ENCODE measurements at regions not wholly inside any gene's neighbourhood (a gene's known extent, or its start where the extent isn't known, plus 50 kb on each side); places are given as distances from the start of the nearest gene placed in this dataset.
A peak's percentile ranks its signal among the peaks of the same experiment; 100 is the strongest.
"Not testable (repeated sequence)": the region's sequence is repeated elsewhere in the genome, so short reads cannot be mapped to it uniquely, and the experiment has no call there.

- Histone ChIP-seq H3K4me1 (ENCODE audit: control insufficient read depth in 2 of 2, insufficient read depth in 2 of 2, low read length in 2 of 2) (no peaks in the 10 kb centered on the region), H3K27me3 (ENCODE audit: control insufficient read depth in 2 of 2, insufficient read depth in 2 of 2, low read length in 2 of 2) (no peaks in the 10 kb centered on the region), H3K36me3 (ENCODE audit: control insufficient read depth in 2 of 2, insufficient read depth in 2 of 2, low read length in 2 of 2) (no peaks in the 10 kb centered on the region), H3K27ac (ENCODE audit: low read depth in 2 of 2, low read length in 2 of 2) (no peak overlapping the region), H3K9me3 (ENCODE audit: control insufficient read depth in 2 of 2, low read length in 2 of 2) (no peaks in the 10 kb centered on the region), H3K9ac (ENCODE audit: low read depth in 1 of 2, low read length in 2 of 2) (no peak overlapping the region), H3K4me3 (ENCODE audit: low read length in 2 of 2) (peak overlapping the region in 1 of 2 donors; percentile 31)
Observed at GRCh38 chr1:199931666-199932377, 95.7 kb upstream of the NR5A2 start.

- H3K27ac ChIP-seq (ENCODE audit: low read depth in 2 of 2, low read length in 2 of 2): no peak overlapping the region
- H3K9ac ChIP-seq (ENCODE audit: low read depth in 1 of 2, low read length in 2 of 2): no peak overlapping the region
- H3K27me3 ChIP-seq (ENCODE audit: control insufficient read depth in 2 of 2, insufficient read depth in 2 of 2, low read length in 2 of 2): no peaks in the 10 kb centered on the region
- H3K36me3 ChIP-seq (ENCODE audit: control insufficient read depth in 2 of 2, insufficient read depth in 2 of 2, low read length in 2 of 2): no peaks in the 10 kb centered on the region
- no peaks in the 10 kb centered on the region for H3K9me3 ChIP-seq (ENCODE audit: control insufficient read depth in 2 of 2, low read length in 2 of 2)
- peak overlapping the region in 1 of 2 donors; percentile 31 for H3K4me3 ChIP-seq (ENCODE audit: low read length in 2 of 2)
- no peaks in the 10 kb centered on the region for H3K4me1 ChIP-seq (ENCODE audit: control insufficient read depth in 2 of 2, insufficient read depth in 2 of 2, low read length in 2 of 2)
Observed at GRCh38 chr1:199932462-199932861, 95.0 kb upstream of the NR5A2 start.

GRCh38 chr1:199936441-199936840 lies 91.1 kb upstream of the NR5A2 start:
- H3K4me3 ChIP-seq (ENCODE audit: low read length in 2 of 2): no peak overlapping the region
- H3K9me3 ChIP-seq (ENCODE audit: control insufficient read depth in 2 of 2, low read length in 2 of 2): no peaks in the 10 kb centered on the region
- no peaks in the 10 kb centered on the region for H3K27me3 ChIP-seq (ENCODE audit: control insufficient read depth in 2 of 2, insufficient read depth in 2 of 2, low read length in 2 of 2)
- H3K36me3 ChIP-seq (ENCODE audit: control insufficient read depth in 2 of 2, insufficient read depth in 2 of 2, low read length in 2 of 2): no peaks in the 10 kb centered on the region
- no peak overlapping the region for H3K9ac ChIP-seq (ENCODE audit: low read depth in 1 of 2, low read length in 2 of 2)
- no peaks in the 10 kb centered on the region for H3K4me1 ChIP-seq (ENCODE audit: control insufficient read depth in 2 of 2, insufficient read depth in 2 of 2, low read length in 2 of 2)
- H3K27ac ChIP-seq (ENCODE audit: low read depth in 2 of 2, low read length in 2 of 2): no peak overlapping the region

GRCh38 chr1:199937161-199937560 lies 90.3 kb upstream of the NR5A2 start:
- H3K36me3 ChIP-seq (ENCODE audit: control insufficient read depth in 2 of 2, insufficient read depth in 2 of 2, low read length in 2 of 2): no peaks in the 10 kb centered on the region
- peaks cover 0 to 3% of the 10 kb centered on the region in 2 donors for H3K4me1 ChIP-seq (ENCODE audit: control insufficient read depth in 2 of 2, insufficient read depth in 2 of 2, low read length in 2 of 2)
- no peak overlapping the region for H3K27ac ChIP-seq (ENCODE audit: low read depth in 2 of 2, low read length in 2 of 2)
- H3K9ac ChIP-seq (ENCODE audit: low read depth in 1 of 2, low read length in 2 of 2): no peak overlapping the region
- H3K27me3 ChIP-seq (ENCODE audit: control insufficient read depth in 2 of 2, insufficient read depth in 2 of 2, low read length in 2 of 2): no peaks in the 10 kb centered on the region
- no peaks in the 10 kb centered on the region for H3K9me3 ChIP-seq (ENCODE audit: control insufficient read depth in 2 of 2, low read length in 2 of 2)
- no peak overlapping the region for H3K4me3 ChIP-seq (ENCODE audit: low read length in 2 of 2)

GRCh38 chr1:199937661-199938060 lies 89.8 kb upstream of the NR5A2 start:
- Histone ChIP-seq H3K36me3 (ENCODE audit: control insufficient read depth in 2 of 2, insufficient read depth in 2 of 2, low read length in 2 of 2) (no peaks in the 10 kb centered on the region), H3K27me3 (ENCODE audit: control insufficient read depth in 2 of 2, insufficient read depth in 2 of 2, low read length in 2 of 2) (no peaks in the 10 kb centered on the region), H3K27ac (ENCODE audit: low read depth in 2 of 2, low read length in 2 of 2) (no peak overlapping the region), H3K4me1 (ENCODE audit: control insufficient read depth in 2 of 2, insufficient read depth in 2 of 2, low read length in 2 of 2) (peaks cover 0 to 3% of the 10 kb centered on the region in 2 donors), H3K9ac (ENCODE audit: low read depth in 1 of 2, low read length in 2 of 2) (no peak overlapping the region), H3K9me3 (ENCODE audit: control insufficient read depth in 2 of 2, low read length in 2 of 2) (no peaks in the 10 kb centered on the region), H3K4me3 (ENCODE audit: low read length in 2 of 2) (no peak overlapping the region)

GRCh38 chr1:199944986-199945385 lies 82.5 kb upstream of the NR5A2 start:
- H3K27ac ChIP-seq (ENCODE audit: low read depth in 2 of 2, low read length in 2 of 2): no peak overlapping the region
- no peaks in the 10 kb centered on the region for H3K27me3 ChIP-seq (ENCODE audit: control insufficient read depth in 2 of 2, insufficient read depth in 2 of 2, low read length in 2 of 2)
- H3K9me3 ChIP-seq (ENCODE audit: control insufficient read depth in 2 of 2, low read length in 2 of 2): no peaks in the 10 kb centered on the region
- peaks cover 0 to 3% of the 10 kb centered on the region in 2 donors for H3K4me1 ChIP-seq (ENCODE audit: control insufficient read depth in 2 of 2, insufficient read depth in 2 of 2, low read length in 2 of 2)
- no peak overlapping the region for H3K9ac ChIP-seq (ENCODE audit: low read depth in 1 of 2, low read length in 2 of 2)
- H3K36me3 ChIP-seq (ENCODE audit: control insufficient read depth in 2 of 2, insufficient read depth in 2 of 2, low read length in 2 of 2): no peaks in the 10 kb centered on the region
- H3K4me3 ChIP-seq (ENCODE audit: low read length in 2 of 2): no peak overlapping the region

- no peaks in the 10 kb centered on the region for H3K27me3 ChIP-seq (ENCODE audit: control insufficient read depth in 2 of 2, insufficient read depth in 2 of 2, low read length in 2 of 2)
- no peak overlapping the region for H3K27ac ChIP-seq (ENCODE audit: low read depth in 2 of 2, low read length in 2 of 2)
- peaks cover 0 to 3% of the 10 kb centered on the region in 2 donors for H3K4me1 ChIP-seq (ENCODE audit: control insufficient read depth in 2 of 2, insufficient read depth in 2 of 2, low read length in 2 of 2)
- no peaks in the 10 kb centered on the region for H3K9me3 ChIP-seq (ENCODE audit: control insufficient read depth in 2 of 2, low read length in 2 of 2)
- H3K9ac ChIP-seq (ENCODE audit: low read depth in 1 of 2, low read length in 2 of 2): no peak overlapping the region
- no peak overlapping the region for H3K4me3 ChIP-seq (ENCODE audit: low read length in 2 of 2)
- H3K36me3 ChIP-seq (ENCODE audit: control insufficient read depth in 2 of 2, insufficient read depth in 2 of 2, low read length in 2 of 2): no peaks in the 10 kb centered on the region
Observed at GRCh38 chr1:199945591-199945990, 81.9 kb upstream of the NR5A2 start.

- no peaks in the 10 kb centered on the region for H3K9me3 ChIP-seq (ENCODE audit: control insufficient read depth in 2 of 2, low read length in 2 of 2)
- H3K36me3 ChIP-seq (ENCODE audit: control insufficient read depth in 2 of 2, insufficient read depth in 2 of 2, low read length in 2 of 2): no peaks in the 10 kb centered on the region
- H3K27ac ChIP-seq (ENCODE audit: low read depth in 2 of 2, low read length in 2 of 2): no peak overlapping the region
- H3K4me1 ChIP-seq (ENCODE audit: control insufficient read depth in 2 of 2, insufficient read depth in 2 of 2, low read length in 2 of 2): peaks cover 0 to 3% of the 10 kb centered on the region in 2 donors
- no peaks in the 10 kb centered on the region for H3K27me3 ChIP-seq (ENCODE audit: control insufficient read depth in 2 of 2, insufficient read depth in 2 of 2, low read length in 2 of 2)
- H3K4me3 ChIP-seq (ENCODE audit: low read length in 2 of 2): no peak overlapping the region
- no peak overlapping the region for H3K9ac ChIP-seq (ENCODE audit: low read depth in 1 of 2, low read length in 2 of 2)
Observed at GRCh38 chr1:199946305-199947155, 81.0 kb upstream of the NR5A2 start.

GRCh38 chr1:199948587-199949280 lies 78.8 kb upstream of the NR5A2 start:
- H3K27me3 ChIP-seq (ENCODE audit: control insufficient read depth in 2 of 2, insufficient read depth in 2 of 2, low read length in 2 of 2): no peaks in the 10 kb centered on the region
- no peaks in the 10 kb centered on the region for H3K4me1 ChIP-seq (ENCODE audit: control insufficient read depth in 2 of 2, insufficient read depth in 2 of 2, low read length in 2 of 2)
- H3K36me3 ChIP-seq (ENCODE audit: control insufficient read depth in 2 of 2, insufficient read depth in 2 of 2, low read length in 2 of 2): no peaks in the 10 kb centered on the region
- H3K9ac ChIP-seq (ENCODE audit: low read depth in 1 of 2, low read length in 2 of 2): no peak overlapping the region
- no peaks in the 10 kb centered on the region for H3K9me3 ChIP-seq (ENCODE audit: control insufficient read depth in 2 of 2, low read length in 2 of 2)
- H3K4me3 ChIP-seq (ENCODE audit: low read length in 2 of 2): no peak overlapping the region
- no peak overlapping the region for H3K27ac ChIP-seq (ENCODE audit: low read depth in 2 of 2, low read length in 2 of 2)

- H3K4me3 ChIP-seq (ENCODE audit: low read length in 2 of 2); H3K9me3 ChIP-seq (ENCODE audit: control insufficient read depth in 2 of 2, low read length in 2 of 2); H3K36me3 ChIP-seq (ENCODE audit: control insufficient read depth in 2 of 2, insufficient read depth in 2 of 2, low read length in 2 of 2); H3K9ac ChIP-seq (ENCODE audit: low read depth in 1 of 2, low read length in 2 of 2); H3K27me3 ChIP-seq (ENCODE audit: control insufficient read depth in 2 of 2, insufficient read depth in 2 of 2, low read length in 2 of 2); H3K4me1 ChIP-seq (ENCODE audit: control insufficient read depth in 2 of 2, insufficient read depth in 2 of 2, low read length in 2 of 2); H3K27ac ChIP-seq (ENCODE audit: low read depth in 2 of 2, low read length in 2 of 2): not testable (repeated sequence)
Observed at GRCh38 chr1:199951005-199951404, 76.5 kb upstream of the NR5A2 start.

Measured in mucosa of rectum (tissue), 2 donors.